ENCODE measurements at regions not wholly inside any gene's neighbourhood (a gene's known extent, or its start where the extent isn't known, plus 50 kb on each side); places are given as distances from the start of the nearest gene placed in this dataset.

DNA sequence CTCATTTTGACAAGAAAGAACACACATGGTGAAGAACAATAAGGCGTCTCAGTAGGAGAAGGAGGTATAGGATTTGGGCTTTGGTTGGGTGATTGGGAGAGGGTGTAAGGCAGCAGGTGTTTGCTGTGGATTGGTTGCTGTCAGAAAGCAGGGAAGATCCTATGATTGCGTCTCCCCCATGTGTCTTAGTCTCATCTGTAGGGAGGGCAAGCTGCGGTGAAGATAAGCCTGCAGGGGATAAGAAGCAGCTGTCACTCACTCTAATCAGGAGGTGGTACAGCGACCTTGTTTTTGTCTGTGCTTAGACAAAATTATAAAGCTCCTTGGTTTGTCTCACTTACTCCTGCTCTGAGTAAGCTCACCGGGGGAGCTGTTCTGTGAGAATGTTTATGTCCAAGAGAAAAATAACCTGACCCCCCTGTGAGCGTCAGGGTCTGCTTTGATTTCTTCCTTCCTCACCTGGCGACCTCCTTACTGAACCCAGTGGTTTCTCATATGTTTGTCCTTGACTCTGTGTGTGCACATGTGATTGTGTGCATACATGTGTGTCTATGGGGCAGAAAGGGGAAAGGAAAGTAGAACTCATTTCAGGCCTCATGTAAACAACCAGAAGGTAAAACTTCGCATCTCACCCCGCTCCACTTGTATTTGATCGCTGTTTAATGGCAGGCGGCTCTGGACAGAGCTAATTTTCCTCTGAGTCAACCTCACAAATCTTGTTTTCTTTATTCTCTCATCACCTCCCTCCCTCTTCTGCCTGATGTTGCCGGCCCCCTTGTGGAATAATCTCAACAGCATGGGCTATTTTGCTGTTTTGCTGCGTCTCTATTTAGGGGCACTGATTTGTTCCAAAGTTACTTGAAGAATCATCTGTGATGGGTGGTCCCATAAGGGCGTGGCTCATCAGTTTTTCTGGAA lies 105.6 kb downstream of the TENT4A start:
- TF ChIP-seq EZH2 (IDR thresholded peaks at IDR 0.05) (no peak), POLR2AphosphoS5 (IDR thresholded peaks at IDR 0.05; ENCODE audit: borderline replicate concordance, low read depth, low read length) (no peak), FOXP2 (optimal IDR thresholded peaks at IDR 0.05; ENCODE audit: control extremely low read depth, extremely low read length, insufficient read depth) (no peak)
